HG03565 (cell line): ENCODE measurements at regions not wholly inside any gene's neighbourhood (a gene's known extent, or its start where the extent isn't known, plus 50 kb on each side); places are given as distances from the start of the nearest gene placed in this dataset.

Experiments used
- ATAC-seq: cut with Tn5 transposase; IDR thresholded peaks from one replicate; pipeline ENCODE4 v1.9.1; 2021; ENCODE audit warnings: mild to moderate bottlenecking, moderate library complexity; ENCODE audit not compliant: unreplicated experiment

- no peak for ATAC-seq
Observed at GRCh38 chr3:164186095-164186494, 892.2 kb downstream of the SI start.

GRCh38 chr3:164179110-164179774 lies 899.1 kb downstream of the SI start:
- ATAC-seq, result no peak

- ATAC-seq, result no peak
Observed at GRCh38 chr3:164174059-164174458, 904.2 kb downstream of the SI start.

GRCh38 chr3:164155400-164155799 lies 922.9 kb downstream of the SI start:
- no peak for ATAC-seq

- no peak for ATAC-seq
Observed at GRCh38 chr3:164144824-164145223, 933.5 kb downstream of the SI start.

GRCh38 chr3:164132878-164133277 lies 945.4 kb downstream of the SI start:
- ATAC-seq, result no peak

GRCh38 chr3:164113371-164114332 lies 964.6 kb downstream of the SI start:
- no peak for ATAC-seq

GRCh38 chr3:164096352-164096751 lies 981.9 kb downstream of the SI start:
- ATAC-seq, result no peak

GRCh38 chr3:164095949-164096348 lies 982.3 kb downstream of the SI start:
- no peak for ATAC-seq

GRCh38 chr3:164095279-164095678 lies 983.0 kb downstream of the SI start:
- no peak for ATAC-seq

GRCh38 chr3:164094546-164094945 lies 983.8 kb downstream of the SI start:
- ATAC-seq, result no peak

GRCh38 chr3:164080208-164080607 lies 998.1 kb downstream of the SI start:
- no peak for ATAC-seq

GRCh38 chr3:164064298-164064697 lies 1014.0 kb downstream of the SI start:
- no peak for ATAC-seq

- ATAC-seq, result no peak
Observed at GRCh38 chr3:164060923-164061322, 1017.4 kb downstream of the SI start.

GRCh38 chr3:164049847-164050246 lies 1028.4 kb downstream of the SI start:
- ATAC-seq, result no peak

- ATAC-seq, result no peak
Observed at GRCh38 chr3:164048451-164048850, 1029.8 kb downstream of the SI start.

- no peak for ATAC-seq
Observed at GRCh38 chr3:164040991-164041390, 1037.3 kb downstream of the SI start.

- ATAC-seq, result no peak
Observed at GRCh38 chr3:164030194-164030593, 1048.1 kb downstream of the SI start.

GRCh38 chr3:164024786-164025185 lies 1053.5 kb downstream of the SI start:
- no peak for ATAC-seq

- no peak for ATAC-seq
Observed at GRCh38 chr3:164023480-164023879, 1054.8 kb downstream of the SI start.

- no peak for ATAC-seq
Observed at GRCh38 chr3:164018500-164018899, 1059.8 kb downstream of the SI start.

GRCh38 chr3:164007765-164008164 lies 1070.5 kb downstream of the SI start:
- ATAC-seq, result no peak
